Iris pigment epithelial cell (primary cell): ENCODE measurements at regions not wholly inside any gene's neighbourhood (a gene's known extent, or its start where the extent isn't known, plus 50 kb on each side); places are given as distances from the start of the nearest gene placed in this dataset.
"Not testable (repeated sequence)": the region's sequence is repeated elsewhere in the genome, so short reads cannot be mapped to it uniquely, and the experiment has no call there.

ENCODE experiments used
- DNase-seq: peaks from one replicate; pipeline ENCODE4 v3.0.0-alpha.2; 2011; ENCODE audit warnings: low read depth

- no peak for DNase-seq
Measured at GRCh38 chr5:62778316-62779009, 199.8 kb downstream of the LRRC70 start.

GRCh38 chr5:62777081-62777480 lies 198.5 kb downstream of the LRRC70 start:
- not testable (repeated sequence) for DNase-seq

- not testable (repeated sequence) for DNase-seq
Measured at GRCh38 chr5:62776592-62776991, 198.0 kb downstream of the LRRC70 start.

GRCh38 chr5:62773460-62773859 lies 194.8 kb downstream of the LRRC70 start:
- DNase-seq: no peak

- no peak for DNase-seq
Measured at GRCh38 chr5:62771341-62771740, 192.7 kb downstream of the LRRC70 start.

- DNase-seq: no peak
Measured at GRCh38 chr5:62767650-62768049, 189.0 kb downstream of the LRRC70 start.

GRCh38 chr5:62767077-62767476 lies 188.5 kb downstream of the LRRC70 start:
- no peak for DNase-seq

GRCh38 chr5:62762503-62762902 lies 183.9 kb downstream of the LRRC70 start:
- no peak for DNase-seq

- not testable (repeated sequence) for DNase-seq
Measured at GRCh38 chr5:62757686-62758085, 179.1 kb downstream of the LRRC70 start.

GRCh38 chr5:62752998-62753367 lies 174.4 kb downstream of the LRRC70 start:
- DNase-seq: not testable (repeated sequence)

GRCh38 chr5:62752056-62752997 lies 173.7 kb downstream of the LRRC70 start:
- DNase-seq: not testable (repeated sequence)

GRCh38 chr5:62742207-62742606 lies 163.6 kb downstream of the LRRC70 start:
- no peak for DNase-seq

- DNase-seq: no peak
Measured at GRCh38 chr5:62741761-62742160, 163.1 kb downstream of the LRRC70 start.

- DNase-seq: no peak
Measured at GRCh38 chr5:62737766-62738165, 159.1 kb downstream of the LRRC70 start.

- peak; percentile 11 for DNase-seq
Measured at GRCh38 chr5:62732677-62733121, 154.1 kb downstream of the LRRC70 start.

- DNase-seq: no peak
Measured at GRCh38 chr5:62731022-62731421, 152.4 kb downstream of the LRRC70 start.

GRCh38 chr5:62729675-62730074 lies 151.1 kb downstream of the LRRC70 start:
- no peak for DNase-seq

GRCh38 chr5:62727861-62728260 lies 149.2 kb downstream of the LRRC70 start:
- no peak for DNase-seq

GRCh38 chr5:62727184-62727583 lies 148.6 kb downstream of the LRRC70 start:
- DNase-seq: no peak

- no peak for DNase-seq
Measured at GRCh38 chr5:62722360-62722759, 143.7 kb downstream of the LRRC70 start.

- DNase-seq: peak; percentile 28
Measured at GRCh38 chr5:62720031-62720441, 141.4 kb downstream of the LRRC70 start.

GRCh38 chr5:62719061-62719720 lies 140.6 kb downstream of the LRRC70 start:
- no peak for DNase-seq

- no peak for DNase-seq
Measured at GRCh38 chr5:62718324-62718723, 139.7 kb downstream of the LRRC70 start.
